A673 (cell line): ENCODE measurements at regions not wholly inside any gene's neighbourhood (a gene's known extent, or its start where the extent isn't known, plus 50 kb on each side); places are given as distances from the start of the nearest gene placed in this dataset.
"Not testable (repeated sequence)": the region's sequence is repeated elsewhere in the genome, so short reads cannot be mapped to it uniquely, and the experiment has no call there.

Experiments used
- BruUV-seq: library from RNA; stranded (reverse); fragments of 400-500 nt; replicated peaks from 2 replicates; lab custom pipeline; 2021; lab: Mats Ljungman, UMichigan
- CTCF ChIA-PET: fragments of 300-600 bp; sonication (Branson Sonifier 250); formaldehyde crosslinking; loops from one replicate; lab custom pipeline; 2022; ENCODE audit warnings: antibody characterized with exemption; lab: Charles Lee
- POLR2A ChIA-PET: fragments of 300-600 bp; sonication (Branson Sonifier 250); formaldehyde crosslinking; loops from one replicate; lab custom pipeline; 2022; ENCODE audit warnings: antibody characterized with exemption; ENCODE audit not compliant: low non-redundant PET; lab: Charles Lee
- DNase-seq: peaks from one replicate; pipeline ENCODE4 v3.0.0-alpha.2; 2015; ENCODE audit warnings: low spot score
- H3K27ac ChIP-seq: fragments of 200-600 bp; sonication (generic); 2 replicates; pipeline ENCODE4 v1.5.1; 2016; ENCODE audit warnings: mixed run types, low read depth, mild to moderate bottlenecking, mixed read lengths, antibody characterized with exemption, low read length; ENCODE audit not compliant: poor library complexity, severe bottlenecking
- H3K27me3 ChIP-seq: fragments of 200-600 bp; sonication (generic); replicated peaks from 2 replicates; pipeline ENCODE4 v1.6.1; 2017; ENCODE audit warnings: mixed run types, low read depth, mild to moderate bottlenecking, mixed read lengths, antibody characterized with exemption, low read length; ENCODE audit not compliant: insufficient read depth, poor library complexity
- H3K36me3 ChIP-seq: fragments of 200-600 bp; sonication (generic); 2 replicates; pipeline ENCODE4 v1.6.1; 2016; ENCODE audit warnings: mixed run types, mild to moderate bottlenecking, mixed read lengths, antibody characterized with exemption, low read length; ENCODE audit not compliant: insufficient read depth, poor library complexity, severe bottlenecking
- H3K4me1 ChIP-seq: fragments of 200-600 bp; sonication (generic); 2 replicates; pipeline ENCODE4 v1.6.1; 2017; ENCODE audit warnings: mixed run types, mild to moderate bottlenecking, mixed read lengths, antibody characterized with exemption, low read length; ENCODE audit not compliant: insufficient read depth, poor library complexity, severe bottlenecking
- H3K4me3 ChIP-seq: fragments of 200-600 bp; sonication (generic); 2 replicates; pipeline ENCODE4 v1.5.1; 2016; ENCODE audit warnings: low read depth, mixed run types, mild to moderate bottlenecking, mixed read lengths, low read length; ENCODE audit not compliant: poor library complexity, severe bottlenecking
- H3K9me3 ChIP-seq: fragments of 200-600 bp; sonication (generic); 2 replicates; pipeline ENCODE4 v1.6.1; 2016; ENCODE audit warnings: mixed run types, low read depth, mild to moderate bottlenecking, mixed read lengths, antibody characterized with exemption, low read length; ENCODE audit not compliant: poor library complexity, severe bottlenecking
- CTCF ChIP-seq: fragments of 300-800, 200-600 bp; sonication (generic); conservative IDR thresholded peaks from 2 replicates; pipeline ENCODE4 v1.5.1; 2017; ENCODE audit warnings: low read depth, mild to moderate bottlenecking, antibody characterized with exemption, low read length, moderate library complexity, mixed read lengths
- EZH2 ChIP-seq: fragments of 200-600 bp; sonication (generic); IDR thresholded peaks from 2 replicates; pipeline ENCODE4 v1.6.1; 2017; ENCODE audit warnings: borderline replicate concordance, low read depth, mild to moderate bottlenecking, mixed read lengths, antibody characterized with exemption, low read length; ENCODE audit not compliant: poor library complexity, severe bottlenecking
- intact Hi-C: fragments of 100-400 bp; cut with micrococcal nuclease; formaldehyde crosslinking; loops from one replicate; pipeline ENCODE4 v1.10.0; 2022; ENCODE audit not compliant: unreplicated experiment

- no peak overlapping the region for H3K4me3 ChIP-seq
- no peaks in the 10 kb centered on the region for H3K9me3 ChIP-seq
- no peaks in the 10 kb centered on the region for H3K27me3 ChIP-seq
- no peak for TF ChIP-seq EZH2
- no peak for TF ChIP-seq CTCF
- BruUV-seq = no TSS peak
- intact Hi-C loops = no loop called here
- H3K36me3 ChIP-seq = no peaks in the 10 kb centered on the region
- no peak for DNase-seq
- no peak overlapping the region for H3K27ac ChIP-seq
- POLR2A ChIA-PET = no interaction called here
- H3K4me1 ChIP-seq = no peaks in the 10 kb centered on the region
- CTCF ChIA-PET = no interaction called here
These were observed 208.3 kb upstream of the RIMS1 start for GRCh38 chr6:71678091-71678490.

GRCh38 chr6:71681234-71681867 is 205.0 kb upstream of the RIMS1 start:
- intact Hi-C loops = no loop called here
- no peaks in the 10 kb centered on the region for H3K9me3 ChIP-seq
- ChIA-PET CTCF (no interaction called here), POLR2A (no interaction called here)
- no peaks in the 10 kb centered on the region for H3K4me1 ChIP-seq
- TF ChIP-seq EZH2 (no peak), CTCF (no peak)
- no peaks in the 10 kb centered on the region for H3K36me3 ChIP-seq
- H3K4me3 ChIP-seq = no peak overlapping the region
- BruUV-seq = no TSS peak
- DNase-seq = no peak
- H3K27ac ChIP-seq = no peak overlapping the region
- no peaks in the 10 kb centered on the region for H3K27me3 ChIP-seq

- DNase-seq, POLR2A ChIA-PET, H3K4me1 ChIP-seq, H3K9me3 ChIP-seq, CTCF ChIA-PET, H3K27ac ChIP-seq, H3K36me3 ChIP-seq, BruUV-seq, H3K27me3 ChIP-seq, H3K4me3 ChIP-seq, intact Hi-C loops: not testable (repeated sequence)
These were observed 200.2 kb upstream of the RIMS1 start for GRCh38 chr6:71686021-71686677.

GRCh38 chr6:71698702-71699101 is 187.6 kb upstream of the RIMS1 start:
- CTCF ChIA-PET = no interaction called here
- Histone ChIP-seq H3K36me3 (no peaks in the 10 kb centered on the region), H3K4me3 (no peak overlapping the region), H3K27me3 (no peaks in the 10 kb centered on the region), H3K4me1 (no peaks in the 10 kb centered on the region), H3K27ac (no peak overlapping the region), H3K9me3 (no peaks in the 10 kb centered on the region)
- POLR2A ChIA-PET = no interaction called here
- TF ChIP-seq CTCF (no peak), EZH2 (no peak)
- intact Hi-C loops = no loop called here
- BruUV-seq = no TSS peak
- DNase-seq = no peak
